Type B pancreatic cell (in vitro differentiated cells): ENCODE measurements at regions not wholly inside any gene's neighbourhood (a gene's known extent, or its start where the extent isn't known, plus 50 kb on each side); places are given as distances from the start of the nearest gene placed in this dataset.

ENCODE experiments used
- DNase-seq: peaks from one replicate; pipeline ENCODE4 v3.0.0; 2021; ENCODE audit warnings: mixed read lengths; ENCODE audit not compliant: unreplicated experiment; ENCODE audit errors: extremely low spot score
- H3K27ac Mint-ChIP-seq: 2 replicates; pipeline ENCODE4 v1.8.0; 2021; ENCODE audit warnings: mild to moderate bottlenecking, mixed read lengths
- H3K27me3 Mint-ChIP-seq: 2 replicates; pipeline ENCODE4 v1.8.0; 2021; ENCODE audit warnings: mixed read lengths
- H3K36me3 Mint-ChIP-seq: 2 replicates; pipeline ENCODE4 v1.8.0; 2021; ENCODE audit warnings: mixed read lengths
- H3K4me1 Mint-ChIP-seq: one replicate; pipeline ENCODE4 v1.8.0; 2021; ENCODE audit warnings: mixed read lengths; ENCODE audit not compliant: unreplicated experiment
- H3K4me3 Mint-ChIP-seq: 2 replicates; pipeline ENCODE4 v1.8.0; 2021; ENCODE audit warnings: mild to moderate bottlenecking, mixed read lengths
- H3K9me3 Mint-ChIP-seq: 2 replicates; pipeline ENCODE4 v1.8.0; 2021; ENCODE audit warnings: mixed read lengths
- CTCF ChIP-seq: fragments of 200-600 bp; sonication (generic); conservative IDR thresholded peaks from 2 replicates; pipeline ENCODE4 v1.5.0; 2021; ENCODE audit warnings: antibody characterized with exemption, mild to moderate bottlenecking

- no peaks in the 10 kb centered on the region for H3K9me3 Mint-ChIP-seq
- H3K27ac Mint-ChIP-seq, result no peak overlapping the region
- H3K27me3 Mint-ChIP-seq, result peaks cover 8% of the 10 kb centered on the region
- H3K36me3 Mint-ChIP-seq, result no peaks in the 10 kb centered on the region
- TF ChIP-seq CTCF, result no peak
- peaks cover 21% of the 10 kb centered on the region for H3K4me1 Mint-ChIP-seq
- DNase-seq, result no peak
- no peak overlapping the region for H3K4me3 Mint-ChIP-seq
These were observed 133.9 kb upstream of the NUDT7 start for GRCh38 chr16:77588389-77588788.

GRCh38 chr16:77589071-77589765 lies 133.1 kb upstream of the NUDT7 start:
- Mint-ChIP-seq H3K27me3 (peaks cover 12% of the 10 kb centered on the region), H3K27ac (no peak overlapping the region), H3K4me1 (peaks cover 22% of the 10 kb centered on the region)

GRCh38 chr16:77590707-77591106 lies 131.6 kb upstream of the NUDT7 start:
- peaks cover 28% of the 10 kb centered on the region for H3K4me1 Mint-ChIP-seq
- peaks cover 17% of the 10 kb centered on the region for H3K27me3 Mint-ChIP-seq
- H3K27ac Mint-ChIP-seq, result no peak overlapping the region
- no peaks in the 10 kb centered on the region for H3K36me3 Mint-ChIP-seq
- H3K9me3 Mint-ChIP-seq, result no peaks in the 10 kb centered on the region
- H3K4me3 Mint-ChIP-seq, result no peak overlapping the region
- no peak for DNase-seq
- no peak for TF ChIP-seq CTCF

More at GRCh38 chr16:77589071-77589765, 133.1 kb upstream of the NUDT7 start:
- H3K36me3 Mint-ChIP-seq, result no peaks in the 10 kb centered on the region
- H3K9me3 Mint-ChIP-seq, result no peaks in the 10 kb centered on the region
- no peak for DNase-seq
- no peak for TF ChIP-seq CTCF
- H3K4me3 Mint-ChIP-seq, result no peak overlapping the region

DNA sequence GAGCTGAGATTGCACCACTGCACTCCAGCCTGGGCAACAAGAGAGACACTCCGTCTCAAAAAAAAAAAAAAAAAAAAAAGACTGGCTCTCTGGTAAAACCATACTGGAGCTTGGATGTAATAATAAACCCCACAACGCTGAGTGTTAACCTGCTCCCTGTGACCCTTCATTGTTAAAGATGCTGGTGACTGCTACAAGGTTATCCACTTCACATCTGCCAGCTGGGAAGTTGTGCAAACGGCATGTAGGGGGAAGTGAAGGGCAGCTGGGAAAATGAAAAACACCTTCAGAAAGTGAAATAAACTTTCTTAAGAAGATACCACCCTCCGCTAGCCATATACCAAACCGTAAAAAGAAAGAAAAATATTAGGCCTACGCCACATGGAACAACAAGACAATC lies 131.0 kb upstream of the NUDT7 start:
- no peaks in the 10 kb centered on the region for H3K36me3 Mint-ChIP-seq
- H3K27ac Mint-ChIP-seq, result no peak overlapping the region
- no peaks in the 10 kb centered on the region for H3K9me3 Mint-ChIP-seq
- no peak for DNase-seq
- H3K27me3 Mint-ChIP-seq, result peaks cover 17% of the 10 kb centered on the region
- peaks cover 25% of the 10 kb centered on the region for H3K4me1 Mint-ChIP-seq
- H3K4me3 Mint-ChIP-seq, result no peak overlapping the region
- no peak for TF ChIP-seq CTCF

GRCh38 chr16:77592021-77592420 lies 130.3 kb upstream of the NUDT7 start:
- no peak overlapping the region for H3K4me3 Mint-ChIP-seq
- no peak for DNase-seq
- H3K36me3 Mint-ChIP-seq, result no peaks in the 10 kb centered on the region
- H3K27me3 Mint-ChIP-seq, result peaks cover 21% of the 10 kb centered on the region
- no peak overlapping the region for H3K27ac Mint-ChIP-seq
- peaks cover 25% of the 10 kb centered on the region for H3K4me1 Mint-ChIP-seq
- H3K9me3 Mint-ChIP-seq, result no peaks in the 10 kb centered on the region
- no peak for TF ChIP-seq CTCF

GRCh38 chr16:77594057-77594456 lies 128.3 kb upstream of the NUDT7 start:
- Mint-ChIP-seq H3K4me3 (no peak overlapping the region), H3K36me3 (no peaks in the 10 kb centered on the region), H3K4me1 (peaks cover 19% of the 10 kb centered on the region), H3K9me3 (no peaks in the 10 kb centered on the region), H3K27ac (no peak overlapping the region), H3K27me3 (peaks cover 26% of the 10 kb centered on the region)
- no peak for DNase-seq
- no peak for TF ChIP-seq CTCF
